HUES64 (cell line): ENCODE measurements at regions not wholly inside any gene's neighbourhood (a gene's known extent, or its start where the extent isn't known, plus 50 kb on each side); places are given as distances from the start of the nearest gene placed in this dataset.

Experiments used
- H3K27ac ChIP-seq: 2 replicates; pipeline ENCODE4 v1.7.0; 2013; ENCODE audit warnings: low read depth, low read length, inconsistent platforms
- H3K27me3 ChIP-seq: 2 replicates; pipeline ENCODE4 v1.6.1; 2013; ENCODE audit warnings: mild to moderate bottlenecking, low read length; ENCODE audit not compliant: insufficient read depth
- H3K36me3 ChIP-seq: 2 replicates; pipeline ENCODE4 v1.6.1; 2013; ENCODE audit warnings: mild to moderate bottlenecking, low read length; ENCODE audit not compliant: insufficient read depth
- H3K4me1 ChIP-seq: 2 replicates; pipeline ENCODE4 v1.6.1; 2013; ENCODE audit warnings: mild to moderate bottlenecking, low read length, moderate library complexity; ENCODE audit not compliant: insufficient read depth
- H3K4me3 ChIP-seq: 2 replicates; pipeline ENCODE4 v1.5.1; 2013; ENCODE audit warnings: mild to moderate bottlenecking, low read length, moderate library complexity
- H3K9ac ChIP-seq: 2 replicates; pipeline ENCODE4 v1.6.1; 2013; ENCODE audit warnings: mild to moderate bottlenecking, low read depth, low read length
- H3K9me3 ChIP-seq: 2 replicates; pipeline ENCODE4 v1.6.1; 2013; ENCODE audit warnings: low read depth, low read length; ENCODE audit not compliant: insufficient read depth
- WGBS: fragments of 150-250, 120-280 bp; methylation state at CpG from one replicate; pipeline ENCODE4 v1.1.7; 2013; ENCODE audit warnings: missing lambda C conversion rate; 5-methylcytosine and 5-hydroxymethylcytosine counted together

GRCh38 chr5:15206133-15206532 lies 293.8 kb upstream of the FBXL7 start:
- Histone ChIP-seq H3K4me1 (no peaks in the 10 kb centered on the region), H3K9ac (no peak overlapping the region), H3K4me3 (no peak overlapping the region), H3K27me3 (peaks cover 40% of the 10 kb centered on the region), H3K36me3 (no peaks in the 10 kb centered on the region), H3K27ac (no peak overlapping the region), H3K9me3 (no peaks in the 10 kb centered on the region)
- no CpG with 5 or more reads among the region's 1 CpG for WGBS

DNA sequence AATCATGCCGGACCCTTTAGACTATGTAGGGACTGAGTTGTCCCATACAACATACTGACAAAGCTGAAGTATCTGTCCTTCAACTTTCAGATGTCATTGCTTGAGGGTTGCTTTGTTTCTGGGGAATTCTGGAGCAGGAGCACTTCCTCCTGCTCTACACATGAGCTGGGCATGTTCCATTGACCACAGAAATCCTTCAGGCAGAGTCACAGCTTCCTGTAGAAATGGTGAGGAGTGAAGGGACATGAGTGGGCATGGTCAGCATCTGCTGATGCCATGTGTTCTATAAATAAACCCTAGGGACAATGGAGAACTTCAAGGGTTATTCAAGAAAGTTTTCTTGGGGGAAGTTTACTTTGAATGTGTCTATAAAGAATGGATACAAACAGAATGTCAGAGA lies 296.6 kb upstream of the FBXL7 start:
- peaks cover 48% of the 10 kb centered on the region for H3K27me3 ChIP-seq
- no peaks in the 10 kb centered on the region for H3K4me1 ChIP-seq
- no peak overlapping the region for H3K9ac ChIP-seq
- 100% methylated on average over 1 of the region's 1 CpG for WGBS
- no peak overlapping the region for H3K4me3 ChIP-seq
- no peaks in the 10 kb centered on the region for H3K9me3 ChIP-seq
- no peaks in the 10 kb centered on the region for H3K36me3 ChIP-seq
- H3K27ac ChIP-seq: no peak overlapping the region

GRCh38 chr5:15191012-15191411 lies 309.0 kb upstream of the FBXL7 start:
- Histone ChIP-seq H3K4me1 (no peaks in the 10 kb centered on the region), H3K9me3 (0 out of 2 replicates have a peak, but pooled peaks cover under 1% of the 10 kb centered on the region), H3K4me3 (no peak overlapping the region), H3K27ac (no peak overlapping the region), H3K36me3 (no peaks in the 10 kb centered on the region), H3K9ac (no peak overlapping the region), H3K27me3 (no peaks in the 10 kb centered on the region)
- WGBS: 83% methylated on average over 2 of the region's 2 CpGs

GRCh38 chr5:15183520-15183919 lies 311.9 kb upstream of the ANKH start:
- Histone ChIP-seq H3K27me3 (no peaks in the 10 kb centered on the region), H3K9ac (no peak overlapping the region), H3K9me3 (peaks cover 7% of the 10 kb centered on the region; the same call in 1 of the 2 replicates), H3K36me3 (no peaks in the 10 kb centered on the region), H3K4me1 (no peaks in the 10 kb centered on the region), H3K4me3 (no peak overlapping the region), H3K27ac (no peak overlapping the region)
- WGBS: 83% methylated on average over 1 of the region's 1 CpG

- H3K36me3 ChIP-seq: no peaks in the 10 kb centered on the region
- H3K9ac ChIP-seq: no peak overlapping the region
- 89% methylated on average over 1 of the region's 1 CpG for WGBS
- no peaks in the 10 kb centered on the region for H3K9me3 ChIP-seq
- H3K27ac ChIP-seq: no peak overlapping the region
- no peak overlapping the region for H3K4me3 ChIP-seq
- H3K27me3 ChIP-seq: no peaks in the 10 kb centered on the region
- no peaks in the 10 kb centered on the region for H3K4me1 ChIP-seq
These were observed 298.6 kb upstream of the ANKH start for GRCh38 chr5:15170173-15170572.

GRCh38 chr5:15168358-15168757 lies 296.8 kb upstream of the ANKH start:
- no peaks in the 10 kb centered on the region for H3K27me3 ChIP-seq
- H3K4me1 ChIP-seq: no peaks in the 10 kb centered on the region
- no peak overlapping the region for H3K27ac ChIP-seq
- WGBS: 95% methylated on average over 2 of the region's 2 CpGs
- H3K36me3 ChIP-seq: no peaks in the 10 kb centered on the region
- no peaks in the 10 kb centered on the region for H3K9me3 ChIP-seq
- no peak overlapping the region for H3K4me3 ChIP-seq
- no peak overlapping the region for H3K9ac ChIP-seq

- WGBS: 83% methylated on average over 2 of the region's 2 CpGs
- Histone ChIP-seq H3K36me3 (no peaks in the 10 kb centered on the region), H3K4me1 (no peaks in the 10 kb centered on the region), H3K9ac (no peak overlapping the region), H3K27me3 (no peaks in the 10 kb centered on the region), H3K4me3 (no peak overlapping the region), H3K9me3 (no peaks in the 10 kb centered on the region), H3K27ac (no peak overlapping the region)
These were observed 288.5 kb upstream of the ANKH start for GRCh38 chr5:15160091-15160490.

DNA sequence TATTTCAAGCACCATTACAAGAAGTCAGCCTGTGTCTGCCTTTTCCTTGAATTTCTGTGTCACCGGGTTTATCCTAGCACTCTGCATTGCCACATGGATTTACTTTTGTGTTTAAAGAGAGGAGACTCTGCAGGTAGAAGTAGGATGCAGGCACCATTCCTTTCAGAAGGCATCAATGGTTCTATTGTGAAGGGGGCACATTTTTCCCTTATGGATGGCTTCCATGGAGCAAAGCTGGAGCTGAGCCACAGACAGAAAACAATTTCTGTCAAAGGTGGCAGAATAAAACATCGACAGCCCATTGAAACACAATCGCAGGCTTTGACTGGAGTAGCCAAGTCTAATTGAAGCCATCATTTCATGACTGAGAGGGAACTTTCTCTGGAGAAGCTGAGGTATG lies 288.0 kb upstream of the ANKH start:
- H3K27ac ChIP-seq: no peak overlapping the region
- H3K4me3 ChIP-seq: no peak overlapping the region
- WGBS: 95% methylated on average over 3 of the region's 3 CpGs
- H3K36me3 ChIP-seq: no peaks in the 10 kb centered on the region
- H3K27me3 ChIP-seq: no peaks in the 10 kb centered on the region
- no peaks in the 10 kb centered on the region for H3K9me3 ChIP-seq
- no peak overlapping the region for H3K9ac ChIP-seq
- H3K4me1 ChIP-seq: no peaks in the 10 kb centered on the region

DNA sequence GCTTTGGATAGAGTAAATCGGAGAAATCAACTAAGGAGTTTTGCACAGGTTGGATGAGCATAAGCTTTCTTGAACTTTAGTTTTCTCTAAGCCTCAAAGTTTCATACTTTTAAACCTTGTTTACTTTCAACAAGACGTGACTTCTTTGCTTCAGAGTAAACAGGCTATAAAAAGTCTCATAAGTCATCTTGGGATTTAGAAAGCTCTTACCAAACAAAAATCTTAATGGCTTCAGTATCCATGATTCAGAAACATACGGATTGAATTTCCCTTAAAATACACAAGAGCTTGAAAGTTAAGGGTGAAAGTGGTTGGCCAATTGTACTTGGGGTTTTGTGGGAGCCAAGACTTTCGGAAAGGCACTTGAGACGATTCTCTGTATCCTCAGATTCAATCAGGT lies 270.9 kb upstream of the ANKH start:
- peaks cover 4% of the 10 kb centered on the region; the same call in 1 of the 2 replicates for H3K4me1 ChIP-seq
- H3K4me3 ChIP-seq: no peak overlapping the region
- WGBS: 97% methylated on average over 5 of the region's 5 CpGs
- H3K9ac ChIP-seq: no peak overlapping the region
- H3K27ac ChIP-seq: no peak overlapping the region
- no peaks in the 10 kb centered on the region for H3K27me3 ChIP-seq
- H3K36me3 ChIP-seq: no peaks in the 10 kb centered on the region
- no peaks in the 10 kb centered on the region for H3K9me3 ChIP-seq

DNA sequence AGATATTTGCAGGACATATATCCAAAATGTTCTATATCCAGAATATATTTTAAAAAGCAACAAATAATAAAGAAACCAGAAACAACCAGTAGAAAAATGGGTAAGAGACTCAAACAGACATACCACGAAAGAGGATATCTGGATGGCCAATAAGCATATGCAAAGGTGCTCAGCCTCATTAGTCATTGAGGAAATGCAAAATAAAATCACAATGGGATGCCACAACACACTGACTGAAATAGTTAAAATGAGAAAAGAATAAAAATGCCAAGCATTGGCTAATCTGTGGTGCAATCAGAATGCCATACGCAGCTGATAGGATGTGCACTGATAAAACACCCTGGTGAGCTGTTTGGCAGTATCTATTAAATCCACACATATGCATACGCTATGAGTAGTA lies 265.8 kb upstream of the ANKH start:
- Histone ChIP-seq H3K9me3 (no peaks in the 10 kb centered on the region), H3K36me3 (no peaks in the 10 kb centered on the region), H3K27me3 (no peaks in the 10 kb centered on the region), H3K4me1 (peaks cover 4% of the 10 kb centered on the region; the same call in 1 of the 2 replicates), H3K27ac (no peak overlapping the region), H3K9ac (no peak overlapping the region), H3K4me3 (no peak overlapping the region)
- WGBS: 65% methylated on average over 2 of the region's 3 CpGs

GRCh38 chr5:15135661-15136060 lies 264.1 kb upstream of the ANKH start:
- Histone ChIP-seq H3K36me3 (no peaks in the 10 kb centered on the region), H3K9ac (no peak overlapping the region), H3K4me3 (no peak overlapping the region), H3K27me3 (no peaks in the 10 kb centered on the region), H3K27ac (no peak overlapping the region), H3K4me1 (peaks cover 4% of the 10 kb centered on the region; the same call in 1 of the 2 replicates), H3K9me3 (no peaks in the 10 kb centered on the region)
- 91% methylated on average over 2 of the region's 2 CpGs for WGBS

DNA sequence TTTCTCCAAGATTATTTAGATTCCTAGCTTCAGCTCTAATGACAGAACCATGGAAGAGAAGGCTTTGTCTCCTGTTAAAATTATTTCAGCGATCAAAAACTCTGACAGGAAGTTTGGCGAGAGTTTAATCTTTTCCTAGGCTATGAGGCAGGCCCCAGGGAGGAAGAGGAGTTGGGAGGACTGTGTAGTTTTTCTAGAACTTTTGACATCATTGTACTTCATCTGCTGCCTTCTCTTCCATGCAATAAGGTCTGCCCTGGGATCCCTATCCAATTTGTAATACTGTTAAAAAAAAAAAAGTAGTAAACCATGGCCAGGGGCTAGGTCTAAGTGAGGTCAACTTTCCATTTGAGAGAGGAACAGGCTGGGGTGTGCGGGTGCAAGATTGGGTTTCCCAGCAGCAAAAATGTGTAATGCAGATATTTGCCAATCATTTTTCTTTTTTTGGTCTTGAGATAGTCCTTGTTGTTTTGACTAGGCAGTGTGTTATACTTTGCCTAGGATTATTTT lies 261.9 kb upstream of the ANKH start:
- WGBS: 76% methylated on average over 3 of the region's 3 CpGs
- no peak overlapping the region for H3K4me3 ChIP-seq

More for the DNA sequence above, 261.9 kb upstream of the ANKH start:
- H3K4me1 ChIP-seq: peaks cover 4% of the 10 kb centered on the region; the same call in 1 of the 2 replicates
- H3K27ac ChIP-seq: no peak overlapping the region
- no peaks in the 10 kb centered on the region for H3K36me3 ChIP-seq
- no peaks in the 10 kb centered on the region for H3K27me3 ChIP-seq
- H3K9ac ChIP-seq: no peak overlapping the region
- no peaks in the 10 kb centered on the region for H3K9me3 ChIP-seq
